H1 (cell line): ENCODE measurements at regions not wholly inside any gene's neighbourhood (a gene's known extent, or its start where the extent isn't known, plus 50 kb on each side); places are given as distances from the start of the nearest gene placed in this dataset.

Experiments
- CTCF ChIP-seq, 3 experiments: IDR thresholded peaks; 1 replicate in 2 of 3; 2 replicates in 1 of 3; pipeline versions ENCODE4 v1.5.1 to v1.6.1; 2011; ENCODE audit warnings: low read length in 3 of 3, mild to moderate bottlenecking in 3 of 3, inconsistent platforms in 2 of 3, low read depth in 1 of 3, moderate library complexity in 1 of 3; ENCODE audit not compliant: insufficient read depth in 1 of 3; ENCODE audit errors: control extremely low read depth in 1 of 3
- GABPA ChIP-seq: IDR thresholded peaks from 2 replicates; pipeline ENCODE4 v1.6.1; 2011; ENCODE audit warnings: mild to moderate bottlenecking, low read length, moderate library complexity, borderline replicate concordance; ENCODE audit not compliant: insufficient read depth
- NRF1 ChIP-seq: IDR thresholded peaks from 2 replicates; pipeline ENCODE4 v1.6.1; 2011; ENCODE audit warnings: mild to moderate bottlenecking, low read depth, low read length, improper control_type of control experiment

GRCh38 chr1:191498318-191498717 lies 659.9 kb upstream of the RGS18 start (continued):
- TF ChIP-seq NRF1 (no peak), GABPA (no peak), CTCF (IDR thresholded peaks at IDR 0.05; ENCODE audit: control extremely low read depth in 1 of 3, insufficient read depth in 1 of 3, low read depth in 1 of 3, low read length in 3 of 3) (no peak)
